Heart right ventricle (tissue), 16 donors: ENCODE measurements at regions not wholly inside any gene's neighbourhood (a gene's known extent, or its start where the extent isn't known, plus 50 kb on each side); places are given as distances from the start of the nearest gene placed in this dataset.

Experiments
- ATAC-seq, 8 donors: fragments of 200-7000 bp; cut with Tn5 transposase; one replicate each; pipeline ENCODE4 v1.9.1; 2020; ENCODE audit warnings: mild to moderate bottlenecking in 8 of 8, moderate library complexity in 8 of 8, moderate number of reproducible peaks in 1 of 8
- DNase-seq, 2 donors: peaks; one replicate each; pipeline ENCODE4 v3.0.0-alpha.2; 2020
- H3K27ac ChIP-seq, 10 donors: fragments of 200-600 bp; sonication (generic) in 2 of 10; one replicate each; pipeline versions ENCODE4 v1.5.0 to v1.8.0; 2020 to 2022; ENCODE audit warnings: mild to moderate bottlenecking in 3 of 10
- H3K27me3 ChIP-seq, 7 donors: fragments of 200-600 bp; one replicate each; pipeline ENCODE4 v1.8.0; 2021 to 2022; ENCODE audit warnings: mild to moderate bottlenecking in 2 of 7
- H3K36me3 ChIP-seq, 9 donors: fragments of 200-600 bp; sonication (generic) in 1 of 9; one replicate each; pipeline versions ENCODE4 v1.5.0 to v1.8.0; 2020 to 2022; ENCODE audit warnings: mild to moderate bottlenecking in 2 of 9
- H3K4me1 ChIP-seq, 9 donors: fragments of 200-600 bp; sonication (generic) in 1 of 9; one replicate each; pipeline versions ENCODE4 v1.5.0 to v1.8.0; 2020 to 2022; ENCODE audit warnings: mild to moderate bottlenecking in 4 of 9
- H3K4me3 ChIP-seq, 10 donors: fragments of 200-600 bp; sonication (generic) in 2 of 10; one replicate each; pipeline versions ENCODE4 v1.5.0 to v1.8.0; 2020 to 2022; ENCODE audit warnings: mild to moderate bottlenecking in 7 of 10, moderate library complexity in 2 of 10
- H3K9me3 ChIP-seq, 11 donors: fragments of 200-600 bp in 10 of 11; sonication (generic) in 2 of 11; one replicate each; pipeline versions ENCODE4 v1.5.0 to v1.8.0; 2013 to 2022; ENCODE audit warnings: mild to moderate bottlenecking in 2 of 11, control low read depth in 1 of 11, moderate library complexity in 1 of 11
- WGBS, 2 donors: extraction: QIAGEN DNeasy Blood & Tissue Kit; methylation state at CpG; one replicate each; pipeline ENCODE4 v1.1.7; 2013; ENCODE audit warnings: inconsistent platforms in 1 of 2; 5-methylcytosine and 5-hydroxymethylcytosine counted together
- intact Hi-C, 10 donors: fragments of 100-400 bp; cut with DNase I; formaldehyde crosslinking; loops; one replicate each; pipeline versions ENCODE4 v1.11.1 to v1.14.2; 2022
- TF ChIP-seq, protein P1 (sequence below), 9 donors: fragments of 200-600 bp; sonication (generic) in 2 of 9; IDR thresholded peaks; one replicate each; pipeline versions ENCODE4 v1.5.0 to v1.8.0; 2021 to 2022; ENCODE audit warnings: antibody characterized with exemption in 9 of 9, mild to moderate bottlenecking in 5 of 9, moderate library complexity in 1 of 9
- donor health status: Arrhythmogenic right ventricular cardiomyopathy.
- donor health status: ischemic (EF 13 %, LVEDD 7.1; RV severe dilation, severe dysfunction).
- donor health status: healthy with polysubstance abuse.
- donor health status: DM: no; HTN: yes; CAD: no.
- donor health status: DM: no; HTN: no; CAD: no.
- donor health status: ischemic (EF 25% LVEDD 6.9; RV normal size, moderate dysfunction).
- donor health status: ischemic (EF 25% LVEDD 5.7; RV mildly dilated, moderate dysfunction).
- donor health status: healthy.
- donor health status: DM: yes; HTN: yes; CAD: no.
- donor health status: Ischemic cardiomyopathy.
- donor health status: ischemic (EF 35%, LVEDD 5.7; RV mildly dilated, moderate dysfunction).
- donor health status: nonischemic (EF 11% LVEDD 7.7; RV severe dilation, severe dysfunction).
- donor health status: DM: yes; HTN: yes; CAD: no.
- donor health status: PGD.
- donor health status: ischemic (EF 29% LVEDD 5.4; RV normal size, mild dysfunction).
- donor health status: nonischemic (EF 23%, LVEDD 6.1; RV moderate dilation, normal function).

DNA sequence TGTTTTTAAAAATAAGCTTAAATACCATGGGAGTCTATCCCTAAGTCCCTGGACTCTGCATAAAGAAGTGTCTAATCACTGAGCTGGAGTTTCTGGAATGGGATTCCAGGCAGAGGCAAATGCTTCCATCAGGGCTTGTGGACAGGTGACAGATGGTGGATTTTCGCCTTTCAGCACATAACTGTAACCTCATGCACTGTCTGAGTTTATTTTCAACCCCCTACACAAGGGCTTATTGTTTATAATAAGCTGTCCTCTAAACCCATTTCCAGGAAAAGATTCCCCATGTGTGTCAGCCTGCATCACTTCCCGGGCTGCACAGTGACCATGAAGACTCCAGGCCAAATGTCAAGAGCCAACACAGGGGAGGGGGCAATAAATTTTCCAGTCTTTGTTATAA is 264.0 kb downstream of the PIK3R1 start:
- Histone ChIP-seq H3K4me1 (peaks cover 0 to 26% (median 7%) of the 10 kb centered on the region in 9 donors), H3K27me3 (no peaks in the 10 kb centered on the region), H3K36me3 (no peaks in the 10 kb centered on the region), H3K27ac (peak overlapping the region in 4 of 10 donors; percentile 14 to 60 (median 42)), H3K9me3 (peaks cover 0 to 4% (median 0%) of the 10 kb centered on the region in 11 donors), H3K4me3 (no peak overlapping the region)
- ATAC-seq: peak; percentile 26 to 91 (median 82)
- peak in 1 of 2 donors; percentile 35 for DNase-seq
- intact Hi-C loops: no loop called here
- 53 to 55% methylated on average over 2 of the region's 2 CpGs for WGBS, 2 donors
- TF ChIP-seq, protein P1, sequence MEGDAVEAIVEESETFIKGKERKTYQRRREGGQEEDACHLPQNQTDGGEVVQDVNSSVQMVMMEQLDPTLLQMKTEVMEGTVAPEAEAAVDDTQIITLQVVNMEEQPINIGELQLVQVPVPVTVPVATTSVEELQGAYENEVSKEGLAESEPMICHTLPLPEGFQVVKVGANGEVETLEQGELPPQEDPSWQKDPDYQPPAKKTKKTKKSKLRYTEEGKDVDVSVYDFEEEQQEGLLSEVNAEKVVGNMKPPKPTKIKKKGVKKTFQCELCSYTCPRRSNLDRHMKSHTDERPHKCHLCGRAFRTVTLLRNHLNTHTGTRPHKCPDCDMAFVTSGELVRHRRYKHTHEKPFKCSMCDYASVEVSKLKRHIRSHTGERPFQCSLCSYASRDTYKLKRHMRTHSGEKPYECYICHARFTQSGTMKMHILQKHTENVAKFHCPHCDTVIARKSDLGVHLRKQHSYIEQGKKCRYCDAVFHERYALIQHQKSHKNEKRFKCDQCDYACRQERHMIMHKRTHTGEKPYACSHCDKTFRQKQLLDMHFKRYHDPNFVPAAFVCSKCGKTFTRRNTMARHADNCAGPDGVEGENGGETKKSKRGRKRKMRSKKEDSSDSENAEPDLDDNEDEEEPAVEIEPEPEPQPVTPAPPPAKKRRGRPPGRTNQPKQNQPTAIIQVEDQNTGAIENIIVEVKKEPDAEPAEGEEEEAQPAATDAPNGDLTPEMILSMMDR (IDR thresholded peaks at IDR 0.05): no peak

DNA sequence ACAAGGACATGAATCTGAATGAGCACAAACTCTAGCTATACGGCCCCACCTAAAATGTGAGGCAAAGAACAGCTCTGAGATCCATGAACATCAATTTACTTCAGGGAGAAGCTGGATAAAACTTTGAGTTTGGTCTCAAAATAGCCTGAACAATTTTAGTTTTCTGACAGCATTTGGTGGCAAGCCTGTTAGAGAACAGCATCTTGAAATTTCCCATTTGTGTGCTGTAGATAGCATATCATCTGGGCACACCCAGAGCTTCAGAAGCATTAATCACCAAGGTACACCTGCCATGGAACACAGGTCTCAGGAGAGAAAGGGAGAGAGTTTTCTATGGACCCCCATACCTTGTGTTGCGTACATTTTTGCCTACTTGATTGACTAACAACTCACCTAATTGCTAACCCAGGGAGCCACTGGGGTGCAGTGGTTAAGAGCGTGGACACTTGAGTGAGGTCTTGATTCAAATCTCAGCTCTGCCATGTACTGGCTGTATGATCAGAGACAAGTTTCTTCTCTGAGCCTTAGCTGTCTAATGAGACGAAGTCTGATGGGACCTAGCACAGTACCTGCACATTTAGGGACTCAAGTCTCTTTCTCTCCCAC is 264.9 kb downstream of the PIK3R1 start:
- TF ChIP-seq, protein P1 (IDR thresholded peaks at IDR 0.05): no peak
- peak overlapping the region in 4 of 10 donors; percentile 14 to 45 (median 28) for H3K27ac ChIP-seq
- H3K4me3 ChIP-seq: no peak overlapping the region
- intact Hi-C loops: loop anchor here in 1 of 10 donors (10.0 kb wide), 1 partner anchor 1166 kb away; no protein-coding TSS in a partner anchor
- DNase-seq: no peak
- 91 to 95% methylated on average over 4 of the region's 4 CpGs for WGBS, 2 donors
- H3K27me3 ChIP-seq: no peaks in the 10 kb centered on the region
- peaks cover 0 to 4% (median 0%) of the 10 kb centered on the region in 11 donors for H3K9me3 ChIP-seq
- no peaks in the 10 kb centered on the region for H3K36me3 ChIP-seq
- peak in 1 of 8 donors; percentile 28 for ATAC-seq
- H3K4me1 ChIP-seq: peaks cover 0 to 26% (median 7%) of the 10 kb centered on the region in 9 donors

DNA sequence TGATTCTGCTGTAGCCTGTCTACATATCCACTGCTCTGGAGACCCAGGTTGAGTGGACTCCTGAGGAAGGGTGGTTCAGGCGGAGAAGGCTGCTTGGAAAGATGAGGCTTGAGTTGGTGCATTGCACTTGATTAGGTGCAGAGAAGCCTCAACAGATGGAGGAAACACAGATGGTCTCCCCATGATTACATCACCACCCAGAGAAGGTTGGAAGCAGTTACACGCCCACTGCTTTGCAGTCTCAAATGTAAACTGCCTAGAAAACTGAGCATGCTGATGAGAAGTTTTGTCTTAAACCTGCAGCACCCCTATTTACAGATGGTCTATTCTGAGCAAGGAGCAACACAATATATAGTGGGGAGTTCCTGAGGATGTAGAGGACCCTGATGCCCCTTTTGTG is 266.6 kb downstream of the PIK3R1 start:
- DNase-seq: no peak
- no peaks in the 10 kb centered on the region for H3K36me3 ChIP-seq
- TF ChIP-seq, protein P1 (IDR thresholded peaks at IDR 0.05): no peak
- 78 to 81% methylated on average over 2 of the region's 2 CpGs for WGBS, 2 donors
- no peak for ATAC-seq
- peaks cover 0 to 5% (median 2%) of the 10 kb centered on the region in 11 donors for H3K9me3 ChIP-seq
- intact Hi-C loops: loop anchor here in 1 of 10 donors (10.0 kb wide), 1 partner anchor 1167 kb away; no protein-coding TSS in a partner anchor
- peaks cover 0 to 26% (median 7%) of the 10 kb centered on the region in 9 donors for H3K4me1 ChIP-seq
- H3K27ac ChIP-seq: no peak overlapping the region
- no peaks in the 10 kb centered on the region for H3K27me3 ChIP-seq
- H3K4me3 ChIP-seq: no peak overlapping the region

DNA sequence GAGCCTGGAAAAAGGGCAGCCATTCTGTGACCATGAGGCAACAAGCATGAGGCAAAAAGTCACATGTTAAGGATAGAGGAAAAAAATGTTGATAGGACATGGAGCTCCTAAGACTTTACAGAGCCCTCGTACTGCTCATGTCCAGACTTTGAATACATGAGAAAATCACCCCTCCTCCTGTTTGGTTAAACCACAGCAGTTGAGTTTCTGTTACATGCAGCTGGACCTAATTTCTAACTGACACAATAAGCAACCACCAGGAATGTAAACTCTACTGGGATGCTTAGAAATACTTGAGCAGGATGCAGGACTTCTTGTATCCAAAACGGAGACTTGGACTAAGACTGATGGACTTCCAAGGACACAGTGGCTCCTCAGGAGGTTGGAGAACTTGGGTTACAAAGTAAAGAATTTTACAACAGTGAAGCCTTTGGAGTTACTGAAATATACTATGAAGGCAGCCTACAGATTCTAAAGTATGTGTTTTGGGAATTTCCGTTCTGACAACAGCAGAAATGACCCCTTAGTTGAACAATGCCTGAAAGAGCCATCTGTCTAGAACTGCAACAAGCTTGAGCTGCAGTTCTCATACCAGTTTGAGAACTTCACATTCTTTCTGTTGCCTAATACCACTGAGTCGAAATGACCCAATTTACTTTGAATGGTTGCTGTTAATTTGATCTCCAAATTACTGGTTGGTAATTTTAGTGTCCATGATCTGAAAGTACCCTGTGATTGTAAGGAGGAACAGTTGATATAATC is 268.9 kb downstream of the PIK3R1 start:
- TF ChIP-seq, protein P1 (IDR thresholded peaks at IDR 0.05): no peak
- Histone ChIP-seq H3K4me1 (peaks cover 0 to 11% (median 0%) of the 10 kb centered on the region in 9 donors), H3K4me3 (no peak overlapping the region), H3K27me3 (no peaks in the 10 kb centered on the region), H3K36me3 (no peaks in the 10 kb centered on the region), H3K9me3 (peaks cover 0 to 25% (median 10%) of the 10 kb centered on the region in 11 donors), H3K27ac (no peak overlapping the region)
- ATAC-seq (no peak), DNase-seq (no peak)
- 85 to 91% methylated on average over 4 of the region's 4 CpGs for WGBS, 2 donors
- intact Hi-C loops: loop anchor here in 2 of 10 donors (5.0 to 10.0 kb wide), 2 partner anchors 148 to 1170 kb away; no protein-coding TSS in a partner anchor
